ENCODE measurements at regions not wholly inside any gene's neighbourhood (a gene's known extent, or its start where the extent isn't known, plus 50 kb on each side); places are given as distances from the start of the nearest gene placed in this dataset.
"Not testable (repeated sequence)": the region's sequence is repeated elsewhere in the genome, so short reads cannot be mapped to it uniquely, and the experiment has no call there.

DNA sequence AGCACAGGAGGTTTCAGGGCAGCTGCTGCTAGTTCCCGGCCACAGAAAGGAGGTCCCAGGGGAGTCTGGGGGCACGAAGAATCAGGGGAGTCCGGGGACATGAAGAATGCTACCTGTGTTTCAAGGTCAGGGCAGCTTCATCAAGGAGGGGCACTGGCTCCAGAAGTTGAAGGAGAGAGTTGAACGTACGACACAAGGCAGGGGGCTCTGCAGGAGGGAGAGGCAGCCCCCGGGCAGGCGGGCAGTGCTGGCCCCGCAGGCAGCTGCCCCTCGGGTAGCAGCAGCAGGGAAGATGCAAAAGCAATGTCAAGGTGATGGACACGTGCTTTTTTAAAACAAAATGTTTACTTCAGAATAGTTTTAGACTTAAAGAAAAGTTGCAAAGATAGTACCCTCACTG is 134.7 kb upstream of the RNF32 start:
- DNase-seq = no peak
- Mint-ChIP-seq H3K36me3 (ENCODE audit: insufficient read depth, unreplicated experiment) (no peaks in the 10 kb centered on the region), H3K27me3 (ENCODE audit: unreplicated experiment) (peaks cover 45% of the 10 kb centered on the region), H3K27ac (ENCODE audit: unreplicated experiment) (no peak overlapping the region), H3K9me3 (ENCODE audit: low read depth, unreplicated experiment) (peaks cover under 1% of the 10 kb centered on the region), H3K4me1 (ENCODE audit: low read depth, unreplicated experiment) (no peaks in the 10 kb centered on the region), H3K4me3 (ENCODE audit: low read depth, unreplicated experiment) (no peak overlapping the region)
- TF ChIP-seq, protein P1, sequence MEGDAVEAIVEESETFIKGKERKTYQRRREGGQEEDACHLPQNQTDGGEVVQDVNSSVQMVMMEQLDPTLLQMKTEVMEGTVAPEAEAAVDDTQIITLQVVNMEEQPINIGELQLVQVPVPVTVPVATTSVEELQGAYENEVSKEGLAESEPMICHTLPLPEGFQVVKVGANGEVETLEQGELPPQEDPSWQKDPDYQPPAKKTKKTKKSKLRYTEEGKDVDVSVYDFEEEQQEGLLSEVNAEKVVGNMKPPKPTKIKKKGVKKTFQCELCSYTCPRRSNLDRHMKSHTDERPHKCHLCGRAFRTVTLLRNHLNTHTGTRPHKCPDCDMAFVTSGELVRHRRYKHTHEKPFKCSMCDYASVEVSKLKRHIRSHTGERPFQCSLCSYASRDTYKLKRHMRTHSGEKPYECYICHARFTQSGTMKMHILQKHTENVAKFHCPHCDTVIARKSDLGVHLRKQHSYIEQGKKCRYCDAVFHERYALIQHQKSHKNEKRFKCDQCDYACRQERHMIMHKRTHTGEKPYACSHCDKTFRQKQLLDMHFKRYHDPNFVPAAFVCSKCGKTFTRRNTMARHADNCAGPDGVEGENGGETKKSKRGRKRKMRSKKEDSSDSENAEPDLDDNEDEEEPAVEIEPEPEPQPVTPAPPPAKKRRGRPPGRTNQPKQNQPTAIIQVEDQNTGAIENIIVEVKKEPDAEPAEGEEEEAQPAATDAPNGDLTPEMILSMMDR (IDR thresholded peaks at IDR 0.05; ENCODE audit: unreplicated experiment) = no peak
- intact Hi-C loops (cut with micrococcal nuclease; ENCODE audit: unreplicated experiment) = no loop called here
- BruUV-seq (replicated peaks) = no TSS peak
- CTCF ChIA-PET = no interaction called here

DNA sequence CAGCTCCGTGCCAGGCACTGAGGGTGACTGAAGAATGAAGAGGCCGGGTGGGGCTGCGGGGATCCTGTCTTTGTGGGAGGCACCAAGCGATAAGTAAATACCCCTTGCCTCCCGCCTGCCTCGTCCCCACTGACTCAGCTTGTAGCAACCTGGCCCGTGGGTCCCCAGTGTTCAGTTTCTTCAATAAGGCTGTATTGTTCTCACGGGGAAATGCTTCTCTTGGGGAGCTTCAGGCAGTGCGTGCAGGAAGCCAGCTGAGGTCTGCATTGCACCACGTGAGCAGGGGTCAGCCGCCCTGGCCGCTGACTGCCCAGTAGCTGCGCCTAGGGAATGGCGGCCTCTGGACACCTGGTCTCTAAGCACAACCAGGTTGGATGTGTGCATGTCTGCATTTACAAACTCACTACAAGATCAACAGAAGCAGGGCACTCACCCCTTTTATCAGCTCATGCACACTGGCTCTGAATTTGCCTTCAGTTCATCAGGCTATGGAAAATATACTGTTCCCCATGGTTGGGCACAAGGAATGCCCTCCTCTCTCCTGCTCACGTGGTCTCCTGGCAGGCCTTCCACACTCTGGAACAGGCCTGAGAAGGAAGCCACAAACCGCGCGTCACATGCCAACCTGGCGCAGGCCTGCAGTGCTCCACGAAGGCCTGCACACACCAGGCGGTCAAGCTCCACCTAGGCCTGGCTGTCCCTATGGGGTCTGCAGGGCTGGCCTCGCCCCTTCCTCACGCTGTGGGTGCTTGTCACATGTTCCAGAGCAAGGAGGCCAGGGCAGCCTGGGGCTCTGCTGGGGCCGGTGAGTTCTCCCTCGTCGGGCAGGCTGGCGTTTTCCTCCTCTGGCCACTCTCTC is 135.7 kb upstream of the RNF32 start:
- CTCF ChIA-PET = no interaction called here
- Mint-ChIP-seq H3K27me3 (ENCODE audit: unreplicated experiment) (peaks cover 37% of the 10 kb centered on the region), H3K4me1 (ENCODE audit: low read depth, unreplicated experiment) (no peaks in the 10 kb centered on the region)

DNA sequence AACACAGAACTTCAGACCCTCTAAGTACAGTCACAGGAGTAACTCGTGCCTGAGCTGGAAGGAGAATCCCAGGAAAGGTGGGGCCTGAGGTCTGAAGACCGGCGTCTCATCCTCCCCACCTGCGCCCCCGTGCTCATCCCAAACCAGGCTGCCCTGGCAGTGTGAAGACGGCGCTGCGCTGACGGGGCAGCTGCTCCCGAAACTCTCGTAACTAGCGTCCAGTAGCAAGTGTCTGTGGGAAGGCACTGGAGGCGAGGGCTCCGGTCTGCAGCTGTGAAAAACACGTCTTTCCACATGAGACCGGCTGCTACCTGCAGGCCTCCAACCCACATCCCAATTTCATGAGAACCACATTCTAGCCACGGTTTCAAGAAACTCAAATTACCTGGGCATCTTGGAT is 136.6 kb upstream of the RNF32 start:
- CTCF ChIA-PET = no interaction called here
- H3K36me3 Mint-ChIP-seq (ENCODE audit: insufficient read depth, unreplicated experiment) = no peaks in the 10 kb centered on the region
- no peak overlapping the region for H3K27ac Mint-ChIP-seq (ENCODE audit: unreplicated experiment)
- H3K4me3 Mint-ChIP-seq (ENCODE audit: low read depth, unreplicated experiment) = no peak overlapping the region
- no peaks in the 10 kb centered on the region for H3K4me1 Mint-ChIP-seq (ENCODE audit: low read depth, unreplicated experiment)
- no TSS peak for BruUV-seq (replicated peaks)
- TF ChIP-seq, protein P1 (IDR thresholded peaks at IDR 0.05; ENCODE audit: unreplicated experiment) = no peak
- intact Hi-C loops (cut with micrococcal nuclease; ENCODE audit: unreplicated experiment) = loop anchor here (5.0 kb wide), 1 partner anchor 1193 kb away; no protein-coding TSS in a partner anchor
- no peak for DNase-seq
- no peaks in the 10 kb centered on the region for H3K9me3 Mint-ChIP-seq (ENCODE audit: low read depth, unreplicated experiment)
- H3K27me3 Mint-ChIP-seq (ENCODE audit: unreplicated experiment) = peaks cover 28% of the 10 kb centered on the region

More for the DNA sequence above, 135.7 kb upstream of the RNF32 start:
- H3K9me3 Mint-ChIP-seq (ENCODE audit: low read depth, unreplicated experiment) = no peaks in the 10 kb centered on the region
- H3K27ac Mint-ChIP-seq (ENCODE audit: unreplicated experiment) = no peak overlapping the region
- TF ChIP-seq, protein P1 (IDR thresholded peaks at IDR 0.05; ENCODE audit: unreplicated experiment) = no peak
- BruUV-seq (replicated peaks) = no TSS peak
- intact Hi-C loops (cut with micrococcal nuclease; ENCODE audit: unreplicated experiment) = loop anchor here (5.0 kb wide), 1 partner anchor 1192 kb away; no protein-coding TSS in a partner anchor
- H3K4me3 Mint-ChIP-seq (ENCODE audit: low read depth, unreplicated experiment) = no peak overlapping the region
- H3K36me3 Mint-ChIP-seq (ENCODE audit: insufficient read depth, unreplicated experiment) = no peaks in the 10 kb centered on the region
- no peak for DNase-seq

DNA sequence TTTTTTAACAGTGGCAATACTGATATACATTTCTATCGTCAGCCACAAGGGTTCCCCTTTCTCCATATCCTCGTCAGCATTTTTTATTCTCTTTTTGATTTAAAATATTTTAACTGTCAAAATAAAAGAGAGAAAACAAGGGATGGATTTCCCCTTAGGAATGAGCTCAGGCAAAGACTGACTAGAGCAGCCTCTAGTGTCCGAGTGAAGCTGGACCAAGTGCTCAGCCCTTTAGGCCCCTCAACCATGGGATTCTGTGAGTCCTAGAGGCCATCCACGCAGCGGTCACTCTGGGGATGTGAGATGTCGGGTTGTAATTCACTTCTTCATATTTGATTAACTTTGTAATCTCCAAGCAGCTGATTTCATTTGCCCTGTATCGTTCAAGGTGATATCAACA is 137.4 kb upstream of the RNF32 start:
- no peaks in the 10 kb centered on the region for H3K36me3 Mint-ChIP-seq (ENCODE audit: insufficient read depth, unreplicated experiment)
- H3K4me1 Mint-ChIP-seq (ENCODE audit: low read depth, unreplicated experiment) = no peaks in the 10 kb centered on the region
- peaks cover 20% of the 10 kb centered on the region for H3K27me3 Mint-ChIP-seq (ENCODE audit: unreplicated experiment)
- no peak overlapping the region for H3K4me3 Mint-ChIP-seq (ENCODE audit: low read depth, unreplicated experiment)
- CTCF ChIA-PET = no interaction called here
- TF ChIP-seq, protein P1 (IDR thresholded peaks at IDR 0.05; ENCODE audit: unreplicated experiment) = no peak
- no TSS peak for BruUV-seq (replicated peaks)
- intact Hi-C loops (cut with micrococcal nuclease; ENCODE audit: unreplicated experiment) = loop anchor here (5.0 kb wide), 1 partner anchor 1194 kb away; no protein-coding TSS in a partner anchor
- no peak overlapping the region for H3K27ac Mint-ChIP-seq (ENCODE audit: unreplicated experiment)
- H3K9me3 Mint-ChIP-seq (ENCODE audit: low read depth, unreplicated experiment) = no peaks in the 10 kb centered on the region
- DNase-seq = no peak

DNA sequence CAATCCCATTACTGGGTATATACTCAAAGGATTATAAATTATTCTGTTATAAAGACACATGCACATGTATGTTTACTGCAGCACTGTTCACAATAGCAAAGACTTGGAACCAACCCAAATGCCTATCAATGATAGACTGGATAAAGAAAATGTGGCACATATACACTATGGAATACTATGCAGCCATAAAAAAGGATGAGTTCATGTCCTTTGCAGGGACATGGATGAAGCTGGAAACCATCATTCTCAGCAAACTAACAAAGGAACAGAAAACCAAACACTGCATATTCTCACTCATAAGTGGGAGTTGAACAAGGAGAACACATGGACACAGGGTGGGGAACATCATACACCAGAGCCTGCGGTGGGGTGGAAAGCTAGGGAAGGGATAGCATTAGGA is 138.8 kb upstream of the RNF32 start:
- H3K36me3 Mint-ChIP-seq (ENCODE audit: insufficient read depth, unreplicated experiment); H3K9me3 Mint-ChIP-seq (ENCODE audit: low read depth, unreplicated experiment): not testable (repeated sequence)

More for the DNA sequence above, 138.8 kb upstream of the RNF32 start:
- peaks cover 12% of the 10 kb centered on the region for H3K27me3 Mint-ChIP-seq (ENCODE audit: unreplicated experiment)
- H3K4me3 Mint-ChIP-seq (ENCODE audit: low read depth, unreplicated experiment); CTCF ChIA-PET; H3K27ac Mint-ChIP-seq (ENCODE audit: unreplicated experiment); DNase-seq; H3K4me1 Mint-ChIP-seq (ENCODE audit: low read depth, unreplicated experiment); BruUV-seq (replicated peaks): not testable (repeated sequence)
- intact Hi-C loops (cut with micrococcal nuclease; ENCODE audit: unreplicated experiment) = loop anchor here (5.0 kb wide), 1 partner anchor 1195 kb away; no protein-coding TSS in a partner anchor
